Kidney (tissue), 13 donors: ENCODE measurements at regions not wholly inside any gene's neighbourhood (a gene's known extent, or its start where the extent isn't known, plus 50 kb on each side); places are given as distances from the start of the nearest gene placed in this dataset.
"Not testable (repeated sequence)": the region's sequence is repeated elsewhere in the genome, so short reads cannot be mapped to it uniquely, and the experiment has no call there.

ENCODE experiments used
- DNase-seq, 5 donors: peaks; one replicate each; pipeline ENCODE4 v3.0.0-alpha.2; 2013 to 2020
- FAIRE-seq: peaks from 2 replicates; lab custom pipeline; 2012; peaks lifted over from hg19 to GRCh38; lab: Jason Lieb, UNC
- H3K27ac ChIP-seq, 2 donors: one replicate each; pipeline ENCODE4 v1.7.0; 2013; ENCODE audit warnings: low read depth in 2 of 2, low read length in 2 of 2, inconsistent platforms in 1 of 2
- H3K27me3 ChIP-seq: one replicate; pipeline ENCODE4 v1.7.1; 2013; ENCODE audit warnings: low read length, inconsistent platforms; ENCODE audit not compliant: control insufficient read depth, insufficient read depth
- H3K36me3 ChIP-seq, 3 donors: one replicate each; pipeline versions ENCODE4 v1.7.0 to v1.7.1; 2013; ENCODE audit warnings: low read length in 3 of 3, control low read depth in 1 of 3, inconsistent platforms in 1 of 3; ENCODE audit not compliant: insufficient read depth in 3 of 3, control insufficient read depth in 2 of 3
- H3K4me1 ChIP-seq, 3 donors: one replicate each; pipeline versions ENCODE4 v1.7.0 to v1.7.1; 2013; ENCODE audit warnings: low read length in 3 of 3, inconsistent platforms in 1 of 3, low read depth in 1 of 3; ENCODE audit not compliant: control insufficient read depth in 2 of 3, insufficient read depth in 2 of 3
- H3K4me3 ChIP-seq, 3 donors: one replicate each; pipeline versions ENCODE4 v1.7.0 to v1.8.1; 2013; ENCODE audit warnings: low read length in 3 of 3, control low read depth in 1 of 3, inconsistent platforms in 1 of 3
- H3K9ac ChIP-seq, 3 donors: one replicate each; pipeline versions ENCODE4 v1.7.0 to v1.7.1; 2013; ENCODE audit warnings: low read length in 3 of 3, control low read depth in 1 of 3, inconsistent platforms in 1 of 3
- H3K9me3 ChIP-seq, 3 donors: one replicate each; pipeline versions ENCODE4 v1.7.0 to v1.7.1; 2013; ENCODE audit warnings: low read length in 3 of 3, control low read depth in 1 of 3, inconsistent platforms in 1 of 3; ENCODE audit not compliant: control insufficient read depth in 2 of 3, insufficient read depth in 1 of 3
- intact Hi-C: fragments of 100-400 bp; cut with DNase I; formaldehyde crosslinking; loops from one replicate; pipeline ENCODE4 v1.11.1; 2022
- TF ChIP-seq, protein P1 (sequence below): IDR thresholded peaks from 3 replicates; pipeline ENCODE4 v1.5.1; 2012; ENCODE audit warnings: mild to moderate bottlenecking, moderate library complexity, borderline replicate concordance; ENCODE audit not compliant: insufficient read depth; ENCODE audit errors: extremely low read depth
- donor health status: control.
- donor health status: control.
- donor health status: control.
- donor health status: control.
- donor health status: control.
- donor health status: DM: yes; HTN: yes; CAD: no.
- donor health status: Normal renal cell carcinoma (clear cell type).

DNA sequence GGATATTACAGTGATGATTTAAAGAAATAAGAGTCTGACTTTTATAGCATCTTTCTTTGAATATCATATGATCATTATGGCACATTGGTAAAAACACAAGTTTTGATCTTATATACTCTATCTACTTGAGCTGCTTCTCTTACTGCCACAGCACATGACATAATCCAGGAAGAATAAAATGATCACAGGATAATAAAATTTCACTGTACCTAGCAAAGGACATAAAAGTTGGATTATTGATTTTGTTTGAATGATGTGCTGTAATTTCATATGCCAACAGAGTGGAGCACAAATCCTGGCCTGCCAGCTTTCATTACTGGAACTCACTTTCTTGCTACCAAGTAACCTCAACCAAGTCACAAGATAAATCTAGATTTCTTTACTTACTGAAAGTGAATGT is 162.1 kb upstream of the NANOGP8 start:
- FAIRE-seq, result no peak
- H3K27ac ChIP-seq, result no peak overlapping the region

DNA sequence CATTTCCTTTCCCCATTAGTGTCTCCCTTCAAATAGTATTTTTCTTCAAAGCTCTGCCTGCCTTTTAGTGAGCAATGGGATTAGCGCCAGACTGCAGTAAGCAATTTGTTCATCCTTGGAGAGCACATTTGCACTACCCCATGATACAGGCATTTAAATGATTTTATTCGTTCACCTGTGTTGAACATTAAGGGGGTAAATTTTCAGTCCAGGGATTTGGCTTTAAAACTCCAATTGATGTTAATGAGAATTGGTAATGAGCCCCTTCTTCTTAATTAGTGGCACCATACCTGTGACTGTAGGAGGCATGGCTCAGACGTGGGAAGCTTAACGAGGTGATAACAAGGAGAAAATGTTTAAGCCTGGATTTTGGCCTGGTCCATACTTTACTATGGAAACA is 161.4 kb upstream of the NANOGP8 start:
- DNase-seq (no peak), FAIRE-seq (no peak)
- no peak overlapping the region for H3K9ac ChIP-seq
- no peaks in the 10 kb centered on the region for H3K9me3 ChIP-seq
- H3K27me3 ChIP-seq, result no peaks in the 10 kb centered on the region
- H3K4me3 ChIP-seq, result no peak overlapping the region
- H3K27ac ChIP-seq, result no peak overlapping the region
- TF ChIP-seq, protein P1, sequence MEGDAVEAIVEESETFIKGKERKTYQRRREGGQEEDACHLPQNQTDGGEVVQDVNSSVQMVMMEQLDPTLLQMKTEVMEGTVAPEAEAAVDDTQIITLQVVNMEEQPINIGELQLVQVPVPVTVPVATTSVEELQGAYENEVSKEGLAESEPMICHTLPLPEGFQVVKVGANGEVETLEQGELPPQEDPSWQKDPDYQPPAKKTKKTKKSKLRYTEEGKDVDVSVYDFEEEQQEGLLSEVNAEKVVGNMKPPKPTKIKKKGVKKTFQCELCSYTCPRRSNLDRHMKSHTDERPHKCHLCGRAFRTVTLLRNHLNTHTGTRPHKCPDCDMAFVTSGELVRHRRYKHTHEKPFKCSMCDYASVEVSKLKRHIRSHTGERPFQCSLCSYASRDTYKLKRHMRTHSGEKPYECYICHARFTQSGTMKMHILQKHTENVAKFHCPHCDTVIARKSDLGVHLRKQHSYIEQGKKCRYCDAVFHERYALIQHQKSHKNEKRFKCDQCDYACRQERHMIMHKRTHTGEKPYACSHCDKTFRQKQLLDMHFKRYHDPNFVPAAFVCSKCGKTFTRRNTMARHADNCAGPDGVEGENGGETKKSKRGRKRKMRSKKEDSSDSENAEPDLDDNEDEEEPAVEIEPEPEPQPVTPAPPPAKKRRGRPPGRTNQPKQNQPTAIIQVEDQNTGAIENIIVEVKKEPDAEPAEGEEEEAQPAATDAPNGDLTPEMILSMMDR, result no peak
- intact Hi-C loops, result no loop called here
- H3K36me3 ChIP-seq, result no peaks in the 10 kb centered on the region
- no peaks in the 10 kb centered on the region for H3K4me1 ChIP-seq

More for the DNA sequence above, 162.1 kb upstream of the NANOGP8 start:
- no peak for DNase-seq
- no peak overlapping the region for H3K4me3 ChIP-seq
- H3K9me3 ChIP-seq, result no peaks in the 10 kb centered on the region
- no peaks in the 10 kb centered on the region for H3K4me1 ChIP-seq
- TF ChIP-seq, protein P1, result no peak
- no peak overlapping the region for H3K9ac ChIP-seq
- intact Hi-C loops, result no loop called here
- H3K27me3 ChIP-seq, result no peaks in the 10 kb centered on the region
- H3K36me3 ChIP-seq, result no peaks in the 10 kb centered on the region

DNA sequence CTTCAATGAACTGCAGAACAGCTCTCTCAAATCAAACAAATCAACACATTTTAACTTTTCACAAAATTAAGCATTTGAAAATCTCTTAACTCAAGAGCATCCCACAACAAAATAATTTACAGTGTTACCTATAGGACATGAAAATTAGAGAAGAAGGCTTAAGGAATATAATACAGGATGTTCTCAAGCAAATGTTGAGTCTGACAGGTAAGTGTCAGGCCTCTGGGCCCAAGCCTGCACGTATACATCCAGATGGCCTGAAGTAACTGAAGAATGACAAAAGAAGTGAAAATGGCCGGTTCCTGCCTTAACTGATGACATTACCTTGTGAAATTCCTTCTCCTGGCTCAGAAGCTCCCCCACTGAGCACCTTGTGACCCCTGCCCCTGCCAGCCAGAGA is 160.6 kb upstream of the NANOGP8 start:
- H3K4me3 ChIP-seq, H3K4me1 ChIP-seq, intact Hi-C loops, FAIRE-seq, H3K27ac ChIP-seq, H3K36me3 ChIP-seq, H3K9ac ChIP-seq, DNase-seq, H3K27me3 ChIP-seq, H3K9me3 ChIP-seq: not testable (repeated sequence)

DNA sequence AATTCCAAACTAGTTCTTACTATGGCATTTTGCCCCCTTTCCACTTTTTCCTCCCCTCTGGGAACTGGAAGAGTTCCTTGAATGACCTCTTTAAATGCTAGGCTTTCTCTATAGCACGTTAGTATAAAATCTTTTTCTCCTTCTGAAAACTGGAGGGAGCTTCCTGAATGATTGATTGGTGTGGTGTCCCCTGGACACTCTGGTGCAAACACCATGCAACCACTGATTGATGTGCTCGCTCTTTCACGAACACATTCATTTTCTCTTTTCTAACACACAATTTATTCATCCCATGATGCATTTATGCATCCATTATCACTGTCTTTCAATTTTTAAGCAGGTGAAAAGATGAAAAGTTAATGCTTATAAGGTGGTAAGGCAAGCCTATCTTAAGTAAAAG is 159.1 kb upstream of the NANOGP8 start:
- no peaks in the 10 kb centered on the region for H3K36me3 ChIP-seq
- intact Hi-C loops, result no loop called here
- H3K4me3 ChIP-seq, result no peak overlapping the region
- no peaks in the 10 kb centered on the region for H3K9me3 ChIP-seq
- H3K9ac ChIP-seq, result no peak overlapping the region
- TF ChIP-seq, protein P1, result no peak
- DNase-seq (no peak), FAIRE-seq (no peak)
- no peaks in the 10 kb centered on the region for H3K27me3 ChIP-seq
- H3K27ac ChIP-seq, result no peak overlapping the region
- H3K4me1 ChIP-seq, result no peaks in the 10 kb centered on the region
